GM23338 (cell line): ENCODE measurements at regions not wholly inside any gene's neighbourhood (a gene's known extent, or its start where the extent isn't known, plus 50 kb on each side); places are given as distances from the start of the nearest gene placed in this dataset.

Source experiments
- ATAC-seq: fragments of 200-7000 bp; cut with Tn5 transposase; 3 replicates; pipeline ENCODE4 v1.9.1; 2020
- DNase-seq: peaks from one replicate; pipeline ENCODE4 v3.0.0-alpha.2; 2015; ENCODE audit warnings: low spot score
- H2AFZ ChIP-seq: fragments of 200-600 bp; sonication (generic); 2 replicates; pipeline ENCODE4 v1.8.0; 2016; ENCODE audit warnings: antibody characterized with exemption, mild to moderate bottlenecking, moderate library complexity
- H3F3A ChIP-seq: fragments of 200-600 bp; sonication (generic); replicated peaks from 2 replicates; pipeline ENCODE4 v1.8.0; 2017; ENCODE audit warnings: antibody characterized with exemption, mixed run types, low read depth
- H3K27ac ChIP-seq: fragments of 200-600 bp; sonication (generic); 2 replicates; pipeline ENCODE4 v1.6.1; 2016; ENCODE audit warnings: low read depth
- H3K27me3 ChIP-seq: fragments of 200-600 bp; sonication (generic); 2 replicates; pipeline ENCODE4 v1.8.0; 2016; ENCODE audit warnings: mild to moderate bottlenecking, mixed run types, moderate library complexity; ENCODE audit not compliant: insufficient read depth
- H3K36me3 ChIP-seq: fragments of 200-600 bp; sonication (generic); 2 replicates; pipeline ENCODE4 v1.8.0; 2016; ENCODE audit warnings: mild to moderate bottlenecking; ENCODE audit not compliant: insufficient read depth
- H3K4me1 ChIP-seq: fragments of 200-600 bp; sonication (generic); 2 replicates; pipeline ENCODE4 v1.8.0; 2016; ENCODE audit warnings: mild to moderate bottlenecking, moderate library complexity; ENCODE audit not compliant: insufficient read depth
- H3K4me2 ChIP-seq: fragments of 200-600 bp; sonication (generic); 2 replicates; pipeline ENCODE4 v1.7.1; 2017; ENCODE audit warnings: mixed run types
- H3K4me3 ChIP-seq: fragments of 200-600 bp; sonication (generic); 2 replicates; pipeline ENCODE4 v1.6.1; 2016; ENCODE audit warnings: mixed run types
- H3K79me2 ChIP-seq: fragments of 200-600 bp; sonication (generic); replicated peaks from 2 replicates; pipeline ENCODE4 v1.8.0; 2017; ENCODE audit warnings: mild to moderate bottlenecking; ENCODE audit not compliant: insufficient read depth
- H3K9me2 ChIP-seq: fragments of 200-600 bp; sonication (generic); 2 replicates; pipeline ENCODE4 v1.8.0; 2017; ENCODE audit not compliant: insufficient read depth
- H4K20me1 ChIP-seq: fragments of 200-600 bp; sonication (generic); replicated peaks from 2 replicates; pipeline ENCODE4 v1.8.0; 2017; ENCODE audit warnings: mild to moderate bottlenecking; ENCODE audit not compliant: insufficient read depth
- H3K27ac Mint-ChIP-seq: 2 replicates; pipeline ENCODE4 v1.8.0; 2020; ENCODE audit warnings: inconsistent platforms, mild to moderate bottlenecking, moderate library complexity, mixed read lengths
- H3K27me3 Mint-ChIP-seq: 3 replicates; pipeline ENCODE4 v1.8.0; 2022; ENCODE audit warnings: low read depth, mild to moderate bottlenecking, moderate library complexity, mixed read lengths, inconsistent platforms; ENCODE audit not compliant: insufficient read depth, poor library complexity
- H3K36me3 Mint-ChIP-seq: 3 replicates; pipeline ENCODE4 v1.8.0; 2021; ENCODE audit warnings: low read depth, mild to moderate bottlenecking, inconsistent platforms, moderate library complexity, mixed read lengths
- H3K4me1 Mint-ChIP-seq: 3 replicates; pipeline ENCODE4 v1.8.0; 2020; ENCODE audit warnings: mild to moderate bottlenecking, inconsistent platforms, mixed read lengths
- H3K4me3 Mint-ChIP-seq: 3 replicates; pipeline ENCODE4 v1.8.0; 2021; ENCODE audit warnings: moderate library complexity, mild to moderate bottlenecking, inconsistent platforms, mixed read lengths
- H3K9me3 Mint-ChIP-seq: 3 replicates; pipeline ENCODE4 v1.8.0; 2020; ENCODE audit warnings: moderate library complexity, mild to moderate bottlenecking, inconsistent platforms, mixed read lengths
- CREB1 ChIP-seq: fragments of 250-450 bp; sonication (Bioruptor Pico); IDR thresholded peaks from 2 replicates; pipeline ENCODE4 v1.5.0; 2020; ENCODE audit warnings: low read depth, mild to moderate bottlenecking, moderate library complexity
- EZH2 ChIP-seq: fragments of 200-600 bp; sonication (generic); IDR thresholded peaks from one replicate; pipeline ENCODE4 v1.8.0; 2017; ENCODE audit warnings: antibody characterized with exemption, mild to moderate bottlenecking, low read depth; ENCODE audit not compliant: unreplicated experiment
- JUNB ChIP-seq: IDR thresholded peaks from one replicate; pipeline ENCODE4 v1.6.1; 2016; ENCODE audit warnings: antibody characterized with exemption; ENCODE audit not compliant: unreplicated experiment
- NANOG ChIP-seq: IDR thresholded peaks from 2 replicates; pipeline ENCODE4 v1.6.1; 2016; ENCODE audit warnings: antibody characterized with exemption, borderline replicate concordance
- POLR2AphosphoS5 ChIP-seq: IDR thresholded peaks from 2 replicates; pipeline ENCODE4 v1.6.1; 2016; ENCODE audit warnings: antibody characterized with exemption, low read depth
- STAT1 ChIP-seq: IDR thresholded peaks from one replicate; pipeline ENCODE4 v1.6.1; 2016; ENCODE audit warnings: antibody characterized with exemption; ENCODE audit not compliant: unreplicated experiment
- ZNF114 ChIP-seq: fragments of 250-450 bp; sonication (Bioruptor Pico); IDR thresholded peaks from 2 replicates; pipeline ENCODE4 v1.5.0; 2020; ENCODE audit warnings: mild to moderate bottlenecking, moderate library complexity
- ZNF331 ChIP-seq: fragments of 250-450 bp; sonication (Bioruptor Pico); IDR thresholded peaks from 2 replicates; pipeline ENCODE4 v1.5.0; 2020; ENCODE audit warnings: low read depth, mild to moderate bottlenecking, moderate library complexity
- TF ChIP-seq, protein P1 (sequence below): IDR thresholded peaks from one replicate; pipeline ENCODE4 v1.6.1; 2018; ENCODE audit warnings: antibody characterized with exemption; ENCODE audit not compliant: unreplicated experiment
- TF ChIP-seq, protein P2 (sequence below): IDR thresholded peaks from 2 replicates; pipeline ENCODE4 v1.6.1; 2016; ENCODE audit warnings: antibody characterized with exemption
- TF ChIP-seq, protein P3 (sequence below): fragments of 250-450 bp; sonication (Bioruptor Pico); IDR thresholded peaks from 2 replicates; pipeline ENCODE4 v1.5.0; 2020; ENCODE audit warnings: mild to moderate bottlenecking, moderate library complexity

- H3K27me3 ChIP-seq: no peaks in the 10 kb centered on the region
- H3K4me1 ChIP-seq: peaks cover 4% of the 10 kb centered on the region
- H4K20me1 ChIP-seq: no peaks in the 10 kb centered on the region
- H3K27ac ChIP-seq: no peak overlapping the region
- Mint-ChIP-seq H3K36me3 (no peaks in the 10 kb centered on the region), H3K9me3 (no peaks in the 10 kb centered on the region; the same call in 2 of the 3 replicates), H3K4me1 (peaks cover 31% of the 10 kb centered on the region), H3K27me3 (peaks cover 3% of the 10 kb centered on the region), H3K4me3 (no peak overlapping the region), H3K27ac (no peak overlapping the region)
- no peak for TF ChIP-seq NANOG
- TF ChIP-seq POLR2AphosphoS5: no peak
- TF ChIP-seq, protein P1, sequence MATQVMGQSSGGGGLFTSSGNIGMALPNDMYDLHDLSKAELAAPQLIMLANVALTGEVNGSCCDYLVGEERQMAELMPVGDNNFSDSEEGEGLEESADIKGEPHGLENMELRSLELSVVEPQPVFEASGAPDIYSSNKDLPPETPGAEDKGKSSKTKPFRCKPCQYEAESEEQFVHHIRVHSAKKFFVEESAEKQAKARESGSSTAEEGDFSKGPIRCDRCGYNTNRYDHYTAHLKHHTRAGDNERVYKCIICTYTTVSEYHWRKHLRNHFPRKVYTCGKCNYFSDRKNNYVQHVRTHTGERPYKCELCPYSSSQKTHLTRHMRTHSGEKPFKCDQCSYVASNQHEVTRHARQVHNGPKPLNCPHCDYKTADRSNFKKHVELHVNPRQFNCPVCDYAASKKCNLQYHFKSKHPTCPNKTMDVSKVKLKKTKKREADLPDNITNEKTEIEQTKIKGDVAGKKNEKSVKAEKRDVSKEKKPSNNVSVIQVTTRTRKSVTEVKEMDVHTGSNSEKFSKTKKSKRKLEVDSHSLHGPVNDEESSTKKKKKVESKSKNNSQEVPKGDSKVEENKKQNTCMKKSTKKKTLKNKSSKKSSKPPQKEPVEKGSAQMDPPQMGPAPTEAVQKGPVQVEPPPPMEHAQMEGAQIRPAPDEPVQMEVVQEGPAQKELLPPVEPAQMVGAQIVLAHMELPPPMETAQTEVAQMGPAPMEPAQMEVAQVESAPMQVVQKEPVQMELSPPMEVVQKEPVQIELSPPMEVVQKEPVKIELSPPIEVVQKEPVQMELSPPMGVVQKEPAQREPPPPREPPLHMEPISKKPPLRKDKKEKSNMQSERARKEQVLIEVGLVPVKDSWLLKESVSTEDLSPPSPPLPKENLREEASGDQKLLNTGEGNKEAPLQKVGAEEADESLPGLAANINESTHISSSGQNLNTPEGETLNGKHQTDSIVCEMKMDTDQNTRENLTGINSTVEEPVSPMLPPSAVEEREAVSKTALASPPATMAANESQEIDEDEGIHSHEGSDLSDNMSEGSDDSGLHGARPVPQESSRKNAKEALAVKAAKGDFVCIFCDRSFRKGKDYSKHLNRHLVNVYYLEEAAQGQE: no peak
- TF ChIP-seq STAT1: no peak
- no peak for TF ChIP-seq ZNF114 (CRISPR knock-in tag)
- H3K36me3 ChIP-seq: no peaks in the 10 kb centered on the region
- ATAC-seq (no peak), DNase-seq (no peak)
- peaks cover 5% of the 10 kb centered on the region for H3K9me2 ChIP-seq
- H3K4me2 ChIP-seq: no peak overlapping the region
- H2AFZ ChIP-seq: no peak overlapping the region
- no peak overlapping the region for H3K4me3 ChIP-seq
- no peaks in the 10 kb centered on the region for H3K79me2 ChIP-seq
- H3F3A ChIP-seq: no peaks in the 10 kb centered on the region
These were observed 97.3 kb downstream of the CDCA7 start for GRCh38 chr2:173451941-173452340.

DNA sequence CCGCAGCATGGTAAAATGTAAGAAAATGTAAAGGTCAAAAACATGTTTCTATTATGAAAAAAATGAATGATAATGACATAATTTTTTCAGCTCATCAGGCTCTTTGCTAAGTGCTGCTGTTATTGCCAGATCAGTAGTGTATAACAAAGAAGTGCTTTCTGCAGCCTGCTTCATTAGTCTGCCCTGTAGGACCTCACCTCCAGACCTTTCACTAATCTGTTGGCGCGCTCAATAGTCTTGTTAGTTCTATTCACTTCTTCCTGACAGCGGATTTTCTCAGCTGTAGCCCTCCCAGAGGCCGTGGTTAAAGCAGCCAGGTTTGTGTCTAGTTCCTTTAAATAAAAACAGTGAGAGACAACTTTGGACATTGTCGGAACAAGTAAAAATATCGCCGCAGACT, 97.7 kb downstream of the CDCA7 start:
- Mint-ChIP-seq H3K4me1 (peaks cover 36% of the 10 kb centered on the region), H3K36me3 (no peaks in the 10 kb centered on the region), H3K4me3 (no peak overlapping the region), H3K27ac (no peak overlapping the region; the same call in 1 of the 2 replicates), H3K9me3 (no peaks in the 10 kb centered on the region; the same call in 2 of the 3 replicates), H3K27me3 (peaks cover 3% of the 10 kb centered on the region)
- H3K79me2 ChIP-seq: no peaks in the 10 kb centered on the region
- H4K20me1 ChIP-seq: no peaks in the 10 kb centered on the region
- H3K9me2 ChIP-seq: peaks cover 5% of the 10 kb centered on the region
- no peak overlapping the region for H3K4me2 ChIP-seq
- no peak for ATAC-seq
- H3F3A ChIP-seq: no peaks in the 10 kb centered on the region
- H3K27ac ChIP-seq: no peak overlapping the region
- H3K4me1 ChIP-seq: peaks cover 8% of the 10 kb centered on the region
- DNase-seq: no peak
- no peak overlapping the region for H3K4me3 ChIP-seq
- H2AFZ ChIP-seq: no peak overlapping the region
- H3K36me3 ChIP-seq: no peaks in the 10 kb centered on the region
- H3K27me3 ChIP-seq: no peaks in the 10 kb centered on the region
- TF ChIP-seq CREB1 (CRISPR knock-in tag) (no peak), POLR2AphosphoS5 (no peak), EZH2 (no peak), JUNB (no peak), ZNF331 (CRISPR knock-in tag) (no peak)
- TF ChIP-seq, protein P2, sequence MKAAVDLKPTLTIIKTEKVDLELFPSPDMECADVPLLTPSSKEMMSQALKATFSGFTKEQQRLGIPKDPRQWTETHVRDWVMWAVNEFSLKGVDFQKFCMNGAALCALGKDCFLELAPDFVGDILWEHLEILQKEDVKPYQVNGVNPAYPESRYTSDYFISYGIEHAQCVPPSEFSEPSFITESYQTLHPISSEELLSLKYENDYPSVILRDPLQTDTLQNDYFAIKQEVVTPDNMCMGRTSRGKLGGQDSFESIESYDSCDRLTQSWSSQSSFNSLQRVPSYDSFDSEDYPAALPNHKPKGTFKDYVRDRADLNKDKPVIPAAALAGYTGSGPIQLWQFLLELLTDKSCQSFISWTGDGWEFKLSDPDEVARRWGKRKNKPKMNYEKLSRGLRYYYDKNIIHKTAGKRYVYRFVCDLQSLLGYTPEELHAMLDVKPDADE: no peak
- TF ChIP-seq, protein P3, sequence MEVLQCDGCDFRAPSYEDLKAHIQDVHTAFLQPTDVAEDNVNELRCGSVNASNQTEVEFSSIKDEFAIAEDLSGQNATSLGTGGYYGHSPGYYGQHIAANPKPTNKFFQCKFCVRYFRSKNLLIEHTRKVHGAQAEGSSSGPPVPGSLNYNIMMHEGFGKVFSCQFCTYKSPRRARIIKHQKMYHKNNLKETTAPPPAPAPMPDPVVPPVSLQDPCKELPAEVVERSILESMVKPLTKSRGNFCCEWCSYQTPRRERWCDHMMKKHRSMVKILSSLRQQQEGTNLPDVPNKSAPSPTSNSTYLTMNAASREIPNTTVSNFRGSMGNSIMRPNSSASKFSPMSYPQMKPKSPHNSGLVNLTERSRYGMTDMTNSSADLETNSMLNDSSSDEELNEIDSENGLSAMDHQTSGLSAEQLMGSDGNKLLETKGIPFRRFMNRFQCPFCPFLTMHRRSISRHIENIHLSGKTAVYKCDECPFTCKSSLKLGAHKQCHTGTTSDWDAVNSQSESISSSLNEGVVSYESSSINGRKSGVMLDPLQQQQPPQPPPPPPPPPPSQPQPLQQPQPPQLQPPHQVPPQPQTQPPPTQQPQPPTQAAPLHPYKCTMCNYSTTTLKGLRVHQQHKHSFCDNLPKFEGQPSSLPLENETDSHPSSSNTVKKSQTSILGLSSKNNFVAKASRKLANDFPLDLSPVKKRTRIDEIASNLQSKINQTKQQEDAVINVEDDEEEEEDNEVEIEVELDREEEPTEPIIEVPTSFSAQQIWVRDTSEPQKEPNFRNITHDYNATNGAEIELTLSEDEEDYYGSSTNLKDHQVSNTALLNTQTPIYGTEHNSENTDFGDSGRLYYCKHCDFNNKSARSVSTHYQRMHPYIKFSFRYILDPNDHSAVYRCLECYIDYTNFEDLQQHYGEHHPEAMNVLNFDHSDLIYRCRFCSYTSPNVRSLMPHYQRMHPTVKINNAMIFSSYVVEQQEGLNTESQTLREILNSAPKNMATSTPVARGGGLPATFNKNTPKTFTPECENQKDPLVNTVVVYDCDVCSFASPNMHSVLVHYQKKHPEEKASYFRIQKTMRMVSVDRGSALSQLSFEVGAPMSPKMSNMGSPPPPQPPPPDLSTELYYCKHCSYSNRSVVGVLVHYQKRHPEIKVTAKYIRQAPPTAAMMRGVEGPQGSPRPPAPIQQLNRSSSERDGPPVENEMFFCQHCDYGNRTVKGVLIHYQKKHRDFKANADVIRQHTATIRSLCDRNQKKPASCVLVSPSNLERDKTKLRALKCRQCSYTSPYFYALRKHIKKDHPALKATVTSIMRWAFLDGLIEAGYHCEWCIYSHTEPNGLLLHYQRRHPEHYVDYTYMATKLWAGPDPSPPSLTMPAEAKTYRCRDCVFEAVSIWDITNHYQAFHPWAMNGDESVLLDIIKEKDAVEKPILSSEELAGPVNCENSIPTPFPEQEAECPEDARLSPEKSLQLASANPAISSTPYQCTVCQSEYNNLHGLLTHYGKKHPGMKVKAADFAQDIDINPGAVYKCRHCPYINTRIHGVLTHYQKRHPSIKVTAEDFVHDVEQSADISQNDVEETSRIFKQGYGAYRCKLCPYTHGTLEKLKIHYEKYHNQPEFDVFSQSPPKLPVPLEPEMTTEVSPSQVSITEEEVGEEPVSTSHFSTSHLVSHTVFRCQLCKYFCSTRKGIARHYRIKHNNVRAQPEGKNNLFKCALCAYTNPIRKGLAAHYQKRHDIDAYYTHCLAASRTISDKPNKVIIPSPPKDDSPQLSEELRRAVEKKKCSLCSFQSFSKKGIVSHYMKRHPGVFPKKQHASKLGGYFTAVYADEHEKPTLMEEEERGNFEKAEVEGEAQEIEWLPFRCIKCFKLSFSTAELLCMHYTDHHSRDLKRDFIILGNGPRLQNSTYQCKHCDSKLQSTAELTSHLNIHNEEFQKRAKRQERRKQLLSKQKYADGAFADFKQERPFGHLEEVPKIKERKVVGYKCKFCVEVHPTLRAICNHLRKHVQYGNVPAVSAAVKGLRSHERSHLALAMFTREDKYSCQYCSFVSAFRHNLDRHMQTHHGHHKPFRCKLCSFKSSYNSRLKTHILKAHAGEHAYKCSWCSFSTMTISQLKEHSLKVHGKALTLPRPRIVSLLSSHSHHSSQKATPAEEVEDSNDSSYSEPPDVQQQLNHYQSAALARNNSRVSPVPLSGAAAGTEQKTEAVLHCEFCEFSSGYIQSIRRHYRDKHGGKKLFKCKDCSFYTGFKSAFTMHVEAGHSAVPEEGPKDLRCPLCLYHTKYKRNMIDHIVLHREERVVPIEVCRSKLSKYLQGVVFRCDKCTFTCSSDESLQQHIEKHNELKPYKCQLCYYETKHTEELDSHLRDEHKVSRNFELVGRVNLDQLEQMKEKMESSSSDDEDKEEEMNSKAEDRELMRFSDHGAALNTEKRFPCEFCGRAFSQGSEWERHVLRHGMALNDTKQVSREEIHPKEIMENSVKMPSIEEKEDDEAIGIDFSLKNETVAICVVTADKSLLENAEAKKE: no peak
